Fibroblast of lung (primary cell): ENCODE measurements at regions not wholly inside any gene's neighbourhood (a gene's known extent, or its start where the extent isn't known, plus 50 kb on each side); places are given as distances from the start of the nearest gene placed in this dataset.

Experiments
- DNase-seq, 2 donors: peaks; one replicate each; pipeline versions ENCODE4 v3.0.0 to v3.0.0-alpha.2; 2010; ENCODE audit warnings: low read depth in 2 of 2
- H2AFZ ChIP-seq: 2 replicates; pipeline ENCODE4 v1.5.1; 2012; ENCODE audit warnings: low read length, control low read depth, inconsistent platforms
- H3K27ac ChIP-seq: 2 replicates; pipeline ENCODE4 v1.5.1; 2011; ENCODE audit warnings: low read length, control low read depth; ENCODE audit not compliant: insufficient read depth
- H3K27me3 ChIP-seq: 2 replicates; pipeline ENCODE4 v1.5.1; 2011; ENCODE audit warnings: mild to moderate bottlenecking, low read length; ENCODE audit not compliant: control insufficient read depth, insufficient read depth
- H3K36me3 ChIP-seq: 2 replicates; pipeline ENCODE4 v1.5.1; 2011; ENCODE audit warnings: low read length; ENCODE audit not compliant: control insufficient read depth, insufficient read depth
- H3K4me1 ChIP-seq: 2 replicates; pipeline ENCODE4 v1.5.1; 2011; ENCODE audit warnings: low read length; ENCODE audit not compliant: control insufficient read depth, insufficient read depth; ENCODE audit errors: extremely low read depth
- H3K4me2 ChIP-seq: 2 replicates; pipeline ENCODE4 v1.5.1; 2011; ENCODE audit warnings: low read length, control low read depth; ENCODE audit not compliant: insufficient read depth; ENCODE audit errors: extremely low read depth
- H3K4me3 ChIP-seq, 4 experiments: fragments of 200-600 bp in 1 of 4; sonication (generic) in 1 of 4; replicated peaks in 1 of 4; 2 replicates each; pipeline ENCODE4 v1.5.1; 2011 to 2016; ENCODE audit warnings: low read length in 4 of 4, low read depth in 3 of 4, mild to moderate bottlenecking in 3 of 4, control low read depth in 2 of 4, inconsistent platforms in 1 of 4, mixed read lengths in 1 of 4; ENCODE audit not compliant: insufficient read depth in 1 of 4; ENCODE audit errors: control extremely low read depth in 1 of 4
- H3K79me2 ChIP-seq: 2 replicates; pipeline ENCODE4 v1.5.1; 2012; ENCODE audit warnings: mild to moderate bottlenecking, low read length, inconsistent platforms; ENCODE audit not compliant: control insufficient read depth, insufficient read depth
- H3K9ac ChIP-seq: 2 replicates; pipeline ENCODE4 v1.5.1; 2011; ENCODE audit warnings: mild to moderate bottlenecking, low read length, control low read depth; ENCODE audit not compliant: insufficient read depth
- H3K9me3 ChIP-seq: 2 replicates; pipeline ENCODE4 v1.5.1; 2012; ENCODE audit warnings: low read depth, low read length; ENCODE audit not compliant: control insufficient read depth, insufficient read depth
- H4K20me1 ChIP-seq: 2 replicates; pipeline ENCODE4 v1.5.1; 2011; ENCODE audit warnings: low read length; ENCODE audit not compliant: control insufficient read depth, insufficient read depth; ENCODE audit errors: extremely low read depth
- EZH2 ChIP-seq: IDR thresholded peaks from 2 replicates; pipeline ENCODE4 v1.5.1; 2012; ENCODE audit warnings: low read length, control low read depth, mild to moderate bottlenecking; ENCODE audit errors: missing control alignments
- TF ChIP-seq, protein P1 (sequence below), 2 donors: IDR thresholded peaks in 1 of 2; conservative IDR thresholded peaks in 1 of 2; 1 replicate in 1 of 2; 2 replicates in 1 of 2; pipeline ENCODE4 v1.5.1; 2011 to 2012; ENCODE audit warnings: low read length in 2 of 2, control low read depth in 1 of 2, inconsistent platforms in 1 of 2, low read depth in 1 of 2, mild to moderate bottlenecking in 1 of 2

DNA sequence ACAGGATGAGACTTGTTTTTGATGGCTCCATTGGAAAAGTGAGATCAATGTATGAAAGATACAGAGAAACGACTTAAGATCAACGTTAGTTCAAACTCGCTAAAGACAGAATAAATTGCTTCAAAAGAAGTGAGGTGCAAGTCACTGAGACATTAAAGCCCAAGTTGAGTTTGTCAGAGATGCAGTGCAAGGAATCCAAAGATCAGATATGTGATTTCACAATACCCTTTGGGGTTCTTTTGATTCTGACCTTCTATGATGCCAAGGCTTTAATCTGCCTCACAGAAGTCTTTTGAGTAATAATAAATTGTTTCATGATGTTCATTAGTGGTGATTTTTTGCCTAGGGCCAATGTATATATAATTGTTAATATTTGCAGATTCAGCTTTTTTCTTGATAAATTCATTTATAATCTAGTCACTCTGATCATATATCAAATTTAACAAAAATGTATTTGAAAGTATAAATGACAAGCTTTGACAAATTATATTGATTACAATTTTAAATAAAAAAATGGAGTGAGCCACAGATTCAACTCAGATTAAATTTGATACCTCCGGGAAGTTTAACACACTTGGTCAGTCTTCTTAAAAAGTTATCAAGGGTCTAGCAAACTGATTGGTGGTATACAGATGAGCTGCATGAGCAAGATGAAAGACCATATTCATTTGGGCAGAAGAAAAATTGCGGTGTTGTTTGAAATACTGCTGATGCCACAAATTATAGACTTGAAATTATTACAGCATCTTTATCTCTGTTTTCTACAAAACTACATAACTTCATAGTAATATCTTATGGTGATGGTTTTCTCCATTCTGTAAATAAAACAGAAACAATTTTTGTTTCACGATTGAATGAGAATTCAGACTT, 144.8 kb upstream of the FAR2 start:
- Histone ChIP-seq H3K36me3 (no peaks in the 10 kb centered on the region), H3K4me2 (no peak overlapping the region), H3K27me3 (no peaks in the 10 kb centered on the region), H3K9ac (no peak overlapping the region), H4K20me1 (no peaks in the 10 kb centered on the region), H2AFZ (no peak overlapping the region), H3K79me2 (no peaks in the 10 kb centered on the region), H3K9me3 (no peaks in the 10 kb centered on the region), H3K4me1 (no peaks in the 10 kb centered on the region), H3K27ac (no peak overlapping the region), H3K4me3 (no peak overlapping the region)
- TF ChIP-seq EZH2, result no peak
- TF ChIP-seq, protein P1, sequence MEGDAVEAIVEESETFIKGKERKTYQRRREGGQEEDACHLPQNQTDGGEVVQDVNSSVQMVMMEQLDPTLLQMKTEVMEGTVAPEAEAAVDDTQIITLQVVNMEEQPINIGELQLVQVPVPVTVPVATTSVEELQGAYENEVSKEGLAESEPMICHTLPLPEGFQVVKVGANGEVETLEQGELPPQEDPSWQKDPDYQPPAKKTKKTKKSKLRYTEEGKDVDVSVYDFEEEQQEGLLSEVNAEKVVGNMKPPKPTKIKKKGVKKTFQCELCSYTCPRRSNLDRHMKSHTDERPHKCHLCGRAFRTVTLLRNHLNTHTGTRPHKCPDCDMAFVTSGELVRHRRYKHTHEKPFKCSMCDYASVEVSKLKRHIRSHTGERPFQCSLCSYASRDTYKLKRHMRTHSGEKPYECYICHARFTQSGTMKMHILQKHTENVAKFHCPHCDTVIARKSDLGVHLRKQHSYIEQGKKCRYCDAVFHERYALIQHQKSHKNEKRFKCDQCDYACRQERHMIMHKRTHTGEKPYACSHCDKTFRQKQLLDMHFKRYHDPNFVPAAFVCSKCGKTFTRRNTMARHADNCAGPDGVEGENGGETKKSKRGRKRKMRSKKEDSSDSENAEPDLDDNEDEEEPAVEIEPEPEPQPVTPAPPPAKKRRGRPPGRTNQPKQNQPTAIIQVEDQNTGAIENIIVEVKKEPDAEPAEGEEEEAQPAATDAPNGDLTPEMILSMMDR (conservative IDR thresholded peaks at IDR 0.05 in 1 of 2, IDR thresholded peaks at IDR 0.05 in 1 of 2; ENCODE audit: low read depth in 1 of 2, low read length in 2 of 2), result no peak
- DNase-seq, result no peak

DNA sequence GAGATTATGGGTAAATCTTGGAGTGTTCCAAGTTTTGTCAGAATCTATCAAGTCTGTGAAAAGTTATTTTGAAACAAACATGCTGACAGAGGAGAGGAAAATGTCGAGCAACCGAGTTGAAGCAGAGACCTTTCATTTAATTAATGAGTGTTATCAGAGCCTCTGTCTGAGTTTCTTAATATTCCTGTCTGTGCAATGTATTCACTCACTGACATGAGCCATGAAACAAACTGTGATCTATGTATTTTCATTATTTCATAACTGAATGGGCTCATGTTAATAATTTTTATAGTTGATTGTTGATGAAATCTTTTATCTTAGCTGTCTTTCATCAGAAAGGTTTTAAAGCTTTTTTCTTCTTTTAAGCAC, 144.2 kb upstream of the FAR2 start:
- no peaks in the 10 kb centered on the region for H3K79me2 ChIP-seq
- H3K4me3 ChIP-seq, result no peak overlapping the region
- H4K20me1 ChIP-seq, result no peaks in the 10 kb centered on the region
- no peak overlapping the region for H2AFZ ChIP-seq
- H3K4me1 ChIP-seq, result no peaks in the 10 kb centered on the region
- H3K36me3 ChIP-seq, result no peaks in the 10 kb centered on the region
- TF ChIP-seq, protein P1 (conservative IDR thresholded peaks at IDR 0.05 in 1 of 2, IDR thresholded peaks at IDR 0.05 in 1 of 2; ENCODE audit: low read depth in 1 of 2, low read length in 2 of 2), result no peak
- no peak for TF ChIP-seq EZH2
- DNase-seq, result no peak
- H3K9me3 ChIP-seq, result no peaks in the 10 kb centered on the region
- H3K27ac ChIP-seq, result no peak overlapping the region
- H3K4me2 ChIP-seq, result no peak overlapping the region
- no peak overlapping the region for H3K9ac ChIP-seq
- no peaks in the 10 kb centered on the region for H3K27me3 ChIP-seq

DNA sequence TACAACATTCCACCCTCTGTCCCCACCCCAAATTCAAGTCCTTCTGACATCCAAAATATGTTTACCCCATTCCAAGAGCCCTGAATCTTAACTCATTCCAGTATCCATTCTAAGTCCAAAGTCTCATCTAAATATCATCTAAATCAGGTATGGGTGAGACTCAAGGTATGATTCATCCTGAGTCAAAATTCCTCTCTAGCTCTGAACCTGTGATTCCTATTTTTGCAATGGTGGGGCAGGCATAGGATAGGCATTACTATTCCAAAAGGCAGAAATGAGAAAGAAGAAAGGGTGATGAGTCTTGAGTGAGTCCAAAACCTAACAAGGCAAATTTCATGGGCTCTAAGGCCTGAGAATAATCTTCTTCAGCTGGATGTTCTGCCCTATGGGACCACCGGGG, 140.3 kb upstream of the FAR2 start:
- H3K4me1 ChIP-seq, result no peaks in the 10 kb centered on the region
- H3K9ac ChIP-seq, result no peak overlapping the region
- no peak overlapping the region for H3K4me3 ChIP-seq
- H3K9me3 ChIP-seq, result no peaks in the 10 kb centered on the region
- H3K36me3 ChIP-seq, result no peaks in the 10 kb centered on the region
- H2AFZ ChIP-seq, result no peak overlapping the region
- no peak for DNase-seq
- TF ChIP-seq, protein P1 (conservative IDR thresholded peaks at IDR 0.05 in 1 of 2, IDR thresholded peaks at IDR 0.05 in 1 of 2; ENCODE audit: low read depth in 1 of 2, low read length in 2 of 2), result no peak
- no peak for TF ChIP-seq EZH2
- H3K4me2 ChIP-seq, result no peak overlapping the region
- no peaks in the 10 kb centered on the region for H3K79me2 ChIP-seq
- no peaks in the 10 kb centered on the region for H4K20me1 ChIP-seq
- H3K27me3 ChIP-seq, result no peaks in the 10 kb centered on the region
- no peak overlapping the region for H3K27ac ChIP-seq
